ENCODE measurements at regions not wholly inside any gene's neighbourhood (a gene's known extent, or its start where the extent isn't known, plus 50 kb on each side); places are given as distances from the start of the nearest gene placed in this dataset.

GRCh38 chr12:46452061-46452615 lies 79.6 kb upstream of the SLC38A2 start:
- TF ChIP-seq CTCF (conservative IDR thresholded peaks at IDR 0.05) (no peak), ZFX (IDR thresholded peaks at IDR 0.05) (no peak)

All from C4-2B (cell line).